ENCODE measurements at regions not wholly inside any gene's neighbourhood (a gene's known extent, or its start where the extent isn't known, plus 50 kb on each side); places are given as distances from the start of the nearest gene placed in this dataset.

GRCh38 chr3:162584986-162585385 is 1088.4 kb downstream of the OTOL1 start:
- TF ChIP-seq ZNF433 (tag by site-specific recombination; IDR thresholded peaks at IDR 0.05; ENCODE audit: low read depth) = no peak
- no peak for TF ChIP-seq ZNF24 (tag by site-specific recombination; IDR thresholded peaks at IDR 0.05)
- TF ChIP-seq ZNF174 (tag by site-specific recombination; IDR thresholded peaks at IDR 0.05) = no peak
